Trophoblast cell (in vitro differentiated cells and primary cell): ENCODE measurements at regions not wholly inside any gene's neighbourhood (a gene's known extent, or its start where the extent isn't known, plus 50 kb on each side); places are given as distances from the start of the nearest gene placed in this dataset.

Source experiments
- DNase-seq, 2 donors: peaks; one replicate each; pipeline ENCODE4 v3.0.0-alpha.2; 2016
- H2AFZ ChIP-seq: 2 replicates; pipeline ENCODE4 v1.6.1; 2013; ENCODE audit warnings: low read length, moderate library complexity, mild to moderate bottlenecking; ENCODE audit not compliant: insufficient read depth, poor library complexity
- H2AK5ac ChIP-seq: 2 replicates; pipeline ENCODE4 v1.6.1; 2013; ENCODE audit warnings: mild to moderate bottlenecking, low read length
- H2BK120ac ChIP-seq: 2 replicates; pipeline ENCODE4 v1.6.1; 2013; ENCODE audit warnings: low read length, mild to moderate bottlenecking, moderate library complexity; ENCODE audit not compliant: insufficient read depth, poor library complexity
- H2BK12ac ChIP-seq: 2 replicates; pipeline ENCODE4 v1.6.1; 2013; ENCODE audit warnings: mild to moderate bottlenecking, low read length, moderate library complexity
- H2BK5ac ChIP-seq: 2 replicates; pipeline ENCODE4 v1.6.1; 2013; ENCODE audit warnings: low read length, low read depth, moderate library complexity, mild to moderate bottlenecking; ENCODE audit not compliant: poor library complexity
- H3K14ac ChIP-seq: 2 replicates; pipeline ENCODE4 v1.6.1; 2013; ENCODE audit warnings: mild to moderate bottlenecking, low read length
- H3K18ac ChIP-seq: 2 replicates; pipeline ENCODE4 v1.6.1; 2013; ENCODE audit warnings: mild to moderate bottlenecking, low read length
- H3K23ac ChIP-seq: 2 replicates; pipeline ENCODE4 v1.6.1; 2013; ENCODE audit warnings: low read length
- H3K27ac ChIP-seq: 2 replicates; pipeline ENCODE4 v1.5.1; 2013; ENCODE audit warnings: low read depth, mild to moderate bottlenecking, inconsistent platforms, low read length, moderate library complexity
- H3K27me3 ChIP-seq: 2 replicates; pipeline ENCODE4 v1.6.1; 2013; ENCODE audit warnings: inconsistent platforms, mild to moderate bottlenecking, low read length, moderate library complexity; ENCODE audit not compliant: insufficient read depth
- H3K36me3 ChIP-seq, 2 experiments: 1 replicate in 1 of 2; 2 replicates in 1 of 2; pipeline ENCODE4 v1.6.1; 2013; ENCODE audit warnings: low read length in 2 of 2, mild to moderate bottlenecking in 2 of 2, moderate library complexity in 1 of 2; ENCODE audit not compliant: insufficient read depth in 2 of 2, control insufficient read depth in 1 of 2
- H3K4ac ChIP-seq: 2 replicates; pipeline ENCODE4 v1.6.1; 2013; ENCODE audit warnings: low read depth, mild to moderate bottlenecking, low read length, moderate library complexity
- H3K4me1 ChIP-seq, 2 experiments: 1 replicate in 1 of 2; 2 replicates in 1 of 2; pipeline ENCODE4 v1.6.1; 2013; ENCODE audit warnings: low read length in 2 of 2, mild to moderate bottlenecking in 2 of 2, moderate library complexity in 1 of 2; ENCODE audit not compliant: insufficient read depth in 2 of 2, control insufficient read depth in 1 of 2
- H3K4me2 ChIP-seq: 2 replicates; pipeline ENCODE4 v1.6.1; 2013; ENCODE audit warnings: inconsistent platforms, mild to moderate bottlenecking, low read length, moderate library complexity
- H3K4me3 ChIP-seq: 2 replicates; pipeline ENCODE4 v1.5.1; 2013; ENCODE audit warnings: mild to moderate bottlenecking, low read depth, low read length, inconsistent platforms
- H3K79me1 ChIP-seq: one replicate; pipeline ENCODE4 v1.6.1; 2013; ENCODE audit warnings: low read length
- H3K79me2 ChIP-seq: 2 replicates; pipeline ENCODE4 v1.6.1; 2013; ENCODE audit warnings: low read length, mild to moderate bottlenecking; ENCODE audit not compliant: control insufficient read depth, insufficient read depth, poor library complexity
- H3K9ac ChIP-seq: 2 replicates; pipeline ENCODE4 v1.6.1; 2013; ENCODE audit warnings: mild to moderate bottlenecking, low read length
- H3K9me3 ChIP-seq: 2 replicates; pipeline ENCODE4 v1.6.1; 2013; ENCODE audit warnings: low read depth, mild to moderate bottlenecking, control low read depth, inconsistent platforms, low read length; ENCODE audit not compliant: insufficient read depth
- H4K12ac ChIP-seq: 2 replicates; pipeline ENCODE4 v1.6.1; 2013; ENCODE audit warnings: low read depth, mild to moderate bottlenecking, low read length, moderate library complexity
- H4K8ac ChIP-seq: 2 replicates; pipeline ENCODE4 v1.6.1; 2013; ENCODE audit warnings: low read depth, mild to moderate bottlenecking, low read length, moderate library complexity
- H4K91ac ChIP-seq: one replicate; pipeline ENCODE4 v1.6.1; 2013; ENCODE audit warnings: low read depth, mild to moderate bottlenecking, low read length, moderate library complexity
- WGBS: extraction: QIAGEN DNeasy Blood & Tissue Kit; methylation state at CpG from one replicate; pipeline ENCODE4 v1.1.7; 2013; ENCODE audit warnings: missing lambda C conversion rate; ENCODE audit not compliant: insufficient read length, insufficient coverage; ENCODE audit errors: extremely low coverage; 5-methylcytosine and 5-hydroxymethylcytosine counted together

GRCh38 chr3:13937131-13937530 lies 57.3 kb upstream of the WNT7A start:
- Histone ChIP-seq H3K36me3 (no peaks in the 10 kb centered on the region), H4K12ac (no peak overlapping the region), H3K4me2 (no peak overlapping the region), H3K9me3 (peaks cover 34% of the 10 kb centered on the region), H2AFZ (no peak overlapping the region), H2AK5ac (no peak overlapping the region), H3K27me3 (no peaks in the 10 kb centered on the region), H3K4ac (no peak overlapping the region), H3K4me3 (no peak overlapping the region), H3K18ac (no peak overlapping the region), H4K8ac (no peak overlapping the region), H4K91ac (no peak overlapping the region), H3K14ac (no peak overlapping the region), H3K23ac (no peak overlapping the region), H2BK12ac (no peak overlapping the region), H2BK120ac (no peak overlapping the region), H3K79me2 (no peaks in the 10 kb centered on the region), H3K79me1 (no peaks in the 10 kb centered on the region), H3K9ac (no peak overlapping the region), H2BK5ac (no peak overlapping the region), H3K27ac (no peak overlapping the region), H3K4me1 (no peaks in the 10 kb centered on the region)
- WGBS: no CpG with 5 or more reads among the region's 5 CpGs
- DNase-seq: peak; percentile 58 to 79

GRCh38 chr3:13935494-13936094 lies 55.7 kb upstream of the WNT7A start:
- no peak overlapping the region for H4K91ac ChIP-seq
- H2BK120ac ChIP-seq: no peak overlapping the region
- H3K14ac ChIP-seq: no peak overlapping the region
- H3K4ac ChIP-seq: no peak overlapping the region
- H3K4me1 ChIP-seq: no peaks in the 10 kb centered on the region
- H3K9ac ChIP-seq: no peak overlapping the region
- peaks cover 41% of the 10 kb centered on the region for H3K9me3 ChIP-seq
- no peaks in the 10 kb centered on the region for H3K79me1 ChIP-seq
- no peak overlapping the region for H4K8ac ChIP-seq
- no peak overlapping the region for H3K4me3 ChIP-seq
- no peaks in the 10 kb centered on the region for H3K79me2 ChIP-seq
- no peak overlapping the region for H3K18ac ChIP-seq
- no peak overlapping the region for H2AFZ ChIP-seq
- no peak overlapping the region for H2AK5ac ChIP-seq
- no peak overlapping the region for H4K12ac ChIP-seq
- H2BK12ac ChIP-seq: no peak overlapping the region
- no peak overlapping the region for H2BK5ac ChIP-seq
- WGBS: no CpG with 5 or more reads among the region's 7 CpGs
- no peak for DNase-seq
- H3K27ac ChIP-seq: no peak overlapping the region
- no peaks in the 10 kb centered on the region for H3K36me3 ChIP-seq
- no peak overlapping the region for H3K23ac ChIP-seq
- no peaks in the 10 kb centered on the region for H3K27me3 ChIP-seq
- H3K4me2 ChIP-seq: no peak overlapping the region

GRCh38 chr3:13934813-13935212 lies 54.9 kb upstream of the WNT7A start:
- no peak overlapping the region for H3K4me2 ChIP-seq
- no peaks in the 10 kb centered on the region for H3K79me1 ChIP-seq
- H2AK5ac ChIP-seq: no peak overlapping the region
- peaks cover 43% of the 10 kb centered on the region for H3K9me3 ChIP-seq
- no peaks in the 10 kb centered on the region for H3K4me1 ChIP-seq
- no peak overlapping the region for H2BK5ac ChIP-seq
- no peak overlapping the region for H2BK12ac ChIP-seq
- no peak overlapping the region for H2AFZ ChIP-seq
- H3K27ac ChIP-seq: no peak overlapping the region
- H4K8ac ChIP-seq: no peak overlapping the region
- H3K23ac ChIP-seq: no peak overlapping the region
- H3K4ac ChIP-seq: no peak overlapping the region
- H3K4me3 ChIP-seq: no peak overlapping the region
- no peak overlapping the region for H4K91ac ChIP-seq
- WGBS: no CpG with 5 or more reads among the region's 9 CpGs
- H3K79me2 ChIP-seq: no peaks in the 10 kb centered on the region
- DNase-seq: no peak
- H3K14ac ChIP-seq: no peak overlapping the region
- no peak overlapping the region for H4K12ac ChIP-seq
- no peaks in the 10 kb centered on the region for H3K36me3 ChIP-seq
- H3K27me3 ChIP-seq: no peaks in the 10 kb centered on the region
- no peak overlapping the region for H2BK120ac ChIP-seq
- H3K9ac ChIP-seq: no peak overlapping the region
- H3K18ac ChIP-seq: no peak overlapping the region

GRCh38 chr3:13934315-13934714 lies 54.4 kb upstream of the WNT7A start:
- no peak overlapping the region for H4K12ac ChIP-seq
- H4K8ac ChIP-seq: no peak overlapping the region
- H3K18ac ChIP-seq: no peak overlapping the region
- no peak overlapping the region for H2BK120ac ChIP-seq
- H3K36me3 ChIP-seq: no peaks in the 10 kb centered on the region
- no peaks in the 10 kb centered on the region for H3K27me3 ChIP-seq
- no CpG with 5 or more reads among the region's 16 CpGs for WGBS
- H3K79me2 ChIP-seq: no peaks in the 10 kb centered on the region
- no peak overlapping the region for H3K4me3 ChIP-seq
- H3K27ac ChIP-seq: no peak overlapping the region
- no peak overlapping the region for H2AFZ ChIP-seq
- H3K4me1 ChIP-seq: no peaks in the 10 kb centered on the region
- no peak overlapping the region for H3K23ac ChIP-seq
- no peak overlapping the region for H2AK5ac ChIP-seq
- H2BK5ac ChIP-seq: no peak overlapping the region
- no peak overlapping the region for H3K14ac ChIP-seq
- no peak overlapping the region for H3K9ac ChIP-seq
- H3K4ac ChIP-seq: no peak overlapping the region
- H3K79me1 ChIP-seq: no peaks in the 10 kb centered on the region
- peaks cover 45% of the 10 kb centered on the region for H3K9me3 ChIP-seq
- no peak overlapping the region for H3K4me2 ChIP-seq
- no peak for DNase-seq
- H2BK12ac ChIP-seq: no peak overlapping the region
- no peak overlapping the region for H4K91ac ChIP-seq
